ENCODE measurements at regions not wholly inside any gene's neighbourhood (a gene's known extent, or its start where the extent isn't known, plus 50 kb on each side); places are given as distances from the start of the nearest gene placed in this dataset.

- ATAC-seq (no peak), FAIRE-seq (no peak), DNase-seq (ENCODE audit: extremely low read depth in 1 of 4, low spot score in 3 of 4) (no peak)
- Histone ChIP-seq H3K27ac (ENCODE audit: extremely low read depth, low read depth, low read length) (no peak overlapping the region), H3K4me3 (no peak overlapping the region), H3K9ac (ENCODE audit: insufficient read depth in 1 of 2, low read depth in 2 of 2, low read length in 2 of 2) (no peak overlapping the region), H3K4me2 (ENCODE audit: insufficient read depth, low read length) (no peak overlapping the region), H3K4me1 (replicated peaks in 1 of 2; ENCODE audit: control insufficient read depth in 2 of 2, insufficient read depth in 2 of 2, low read length in 2 of 2) (peaks cover 0 to 14% of the 10 kb centered on the region in 2 experiments; a peak in 3 of 5 replicates), H3K9me1 (ENCODE audit: control insufficient read depth, insufficient read depth, low read length) (no peaks in the 10 kb centered on the region), H2AFZ (ENCODE audit: low read depth, low read length) (no peak overlapping the region), H3K79me2 (ENCODE audit: control insufficient read depth, insufficient read depth, low read length) (no peaks in the 10 kb centered on the region), H3K36me3 (ENCODE audit: control insufficient read depth, insufficient read depth, low read length) (no peaks in the 10 kb centered on the region), H3K9me3 (replicated peaks; ENCODE audit: control insufficient read depth, insufficient read depth, low read depth, low read length) (no peaks in the 10 kb centered on the region), H4K20me1 (replicated peaks; ENCODE audit: control insufficient read depth, insufficient read depth, low read length) (no peaks in the 10 kb centered on the region), H3K27me3 (ENCODE audit: control insufficient read depth in 2 of 2, insufficient read depth in 2 of 2, low read length in 2 of 2) (no peaks in the 10 kb centered on the region)
- in situ Hi-C loops (cut with MboI) (no loop called here), intact Hi-C loops (cut with micrococcal nuclease) (no loop called here)
- BruUV-seq (replicated peaks) = no TSS peak
- CTCF ChIA-PET (ENCODE audit: low intra/inter-chr PET ratio) = no interaction called here
- POLR2A ChIA-PET = interaction anchor here (1.0 kb wide), 1 partner anchor 11 kb away, joined by 3 read pairs; no protein-coding TSS in a partner anchor
- WGBS (ENCODE audit: insufficient coverage, low coverage, missing lambda C conversion rate) = 50% methylated on average over 1 of the region's 1 CpG
- TF ChIP-seq NCOA2 (IDR thresholded peaks at IDR 0.05; ENCODE audit: partially characterized antibody in 2 of 2) (no peak), ZMIZ1 (IDR thresholded peaks at IDR 0.05; ENCODE audit: low read depth in 2 of 2, low read length in 2 of 2) (no peak), ZSCAN29 (IDR thresholded peaks at IDR 0.05) (no peak), MECOM (CRISPR knock-in tag; IDR thresholded peaks at IDR 0.05) (no peak), RAD21 (CRISPR knock-in tag; conservative IDR thresholded peaks at IDR 0.05 in 1 of 2, IDR thresholded peaks at IDR 0.05 in 1 of 2) (no peak), NR2C1 (IDR thresholded peaks at IDR 0.05) (no peak), NR2C1 (tag; IDR thresholded peaks at IDR 0.05) (no peak), HMG20B (CRISPR knock-in tag; IDR thresholded peaks at IDR 0.05) (no peak), DACH1 (IDR thresholded peaks at IDR 0.05; ENCODE audit: partially characterized antibody) (no peak), HNRNPL (IDR thresholded peaks at IDR 0.05; ENCODE audit: low read depth, low read length) (no peak), ZNF280B (CRISPR knock-in tag; IDR thresholded peaks at IDR 0.05) (no peak), LCOR (CRISPR knock-in tag; IDR thresholded peaks at IDR 0.05) (no peak), ATF6 (CRISPR knock-in tag; IDR thresholded peaks at IDR 0.05) (no peak), PHF8 (IDR thresholded peaks at IDR 0.05; ENCODE audit: borderline replicate concordance, low read length) (no peak), NELFE (IDR thresholded peaks at IDR 0.05; ENCODE audit: insufficient read depth, insufficient read length) (no peak)
Measured at GRCh38 chr2:215782295-215782694, 231.1 kb downstream of the MREG start.
